ENCODE measurements at regions not wholly inside any gene's neighbourhood (a gene's known extent, or its start where the extent isn't known, plus 50 kb on each side); places are given as distances from the start of the nearest gene placed in this dataset.

- H3K36me3 Mint-ChIP-seq (ENCODE audit: unreplicated experiment): no peaks in the 10 kb centered on the region
- no peak for TF ChIP-seq CTCF (IDR thresholded peaks at IDR 0.05)
- no peaks in the 10 kb centered on the region for H3K4me1 Mint-ChIP-seq (ENCODE audit: unreplicated experiment)
- DNase-seq (ENCODE audit: extremely low spot score, unreplicated experiment): no peak
- H3K9me3 Mint-ChIP-seq (ENCODE audit: unreplicated experiment): peaks cover 11% of the 10 kb centered on the region
- no peak overlapping the region for H3K27ac Mint-ChIP-seq (ENCODE audit: unreplicated experiment)
- H3K4me3 Mint-ChIP-seq (ENCODE audit: unreplicated experiment): no peak overlapping the region
- no peaks in the 10 kb centered on the region for H3K27me3 Mint-ChIP-seq (ENCODE audit: unreplicated experiment)
Measured at GRCh38 chr13:72025836-72026235, 158.8 kb upstream of the DACH1 start.

DNA sequence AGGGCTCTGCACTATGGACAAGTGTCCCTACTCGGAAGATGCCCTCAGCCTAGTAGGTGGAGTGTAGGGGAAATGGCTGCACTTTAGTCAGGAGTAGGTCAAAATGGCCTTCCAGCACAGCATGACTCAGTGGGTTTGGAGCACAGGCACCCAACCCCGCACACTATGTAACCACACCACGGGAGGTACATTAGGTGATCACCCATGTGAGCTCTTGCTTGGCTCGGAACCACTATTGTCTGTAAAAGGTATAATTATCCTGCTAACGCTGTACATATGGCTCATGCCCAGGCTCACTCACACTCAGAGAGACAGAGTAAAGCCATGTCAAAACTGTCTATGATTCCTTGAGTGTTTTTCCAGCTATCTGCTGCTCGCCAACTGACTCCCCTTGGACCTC is 156.9 kb upstream of the DACH1 start:
- no peak overlapping the region for H3K27ac Mint-ChIP-seq (ENCODE audit: unreplicated experiment)
- H3K27me3 Mint-ChIP-seq (ENCODE audit: unreplicated experiment): no peaks in the 10 kb centered on the region
- H3K9me3 Mint-ChIP-seq (ENCODE audit: unreplicated experiment): no peaks in the 10 kb centered on the region
- no peaks in the 10 kb centered on the region for H3K36me3 Mint-ChIP-seq (ENCODE audit: unreplicated experiment)
- H3K4me3 Mint-ChIP-seq (ENCODE audit: unreplicated experiment): no peak overlapping the region
- H3K4me1 Mint-ChIP-seq (ENCODE audit: unreplicated experiment): no peaks in the 10 kb centered on the region
- no peak for DNase-seq (ENCODE audit: extremely low spot score, unreplicated experiment)
- TF ChIP-seq CTCF (IDR thresholded peaks at IDR 0.05): no peak

GRCh38 chr13:72005455-72005854 is 138.5 kb upstream of the DACH1 start:
- H3K4me1 Mint-ChIP-seq (ENCODE audit: unreplicated experiment): peaks cover 1% of the 10 kb centered on the region
- H3K4me3 Mint-ChIP-seq (ENCODE audit: unreplicated experiment): no peak overlapping the region
- no peak overlapping the region for H3K27ac Mint-ChIP-seq (ENCODE audit: unreplicated experiment)
- no peaks in the 10 kb centered on the region for H3K9me3 Mint-ChIP-seq (ENCODE audit: unreplicated experiment)
- no peak for DNase-seq (ENCODE audit: extremely low spot score, unreplicated experiment)
- no peaks in the 10 kb centered on the region for H3K27me3 Mint-ChIP-seq (ENCODE audit: unreplicated experiment)
- no peak for TF ChIP-seq CTCF (IDR thresholded peaks at IDR 0.05)
- no peaks in the 10 kb centered on the region for H3K36me3 Mint-ChIP-seq (ENCODE audit: unreplicated experiment)

- no peak overlapping the region for H3K27ac Mint-ChIP-seq (ENCODE audit: unreplicated experiment)
- H3K36me3 Mint-ChIP-seq (ENCODE audit: unreplicated experiment): no peaks in the 10 kb centered on the region
- no peaks in the 10 kb centered on the region for H3K9me3 Mint-ChIP-seq (ENCODE audit: unreplicated experiment)
- no peaks in the 10 kb centered on the region for H3K27me3 Mint-ChIP-seq (ENCODE audit: unreplicated experiment)
- no peak overlapping the region for H3K4me3 Mint-ChIP-seq (ENCODE audit: unreplicated experiment)
- H3K4me1 Mint-ChIP-seq (ENCODE audit: unreplicated experiment): peaks cover 1% of the 10 kb centered on the region
- no peak for TF ChIP-seq CTCF (IDR thresholded peaks at IDR 0.05)
- no peak for DNase-seq (ENCODE audit: extremely low spot score, unreplicated experiment)
Measured at GRCh38 chr13:72004784-72005374, 137.9 kb upstream of the DACH1 start.

- TF ChIP-seq CTCF (IDR thresholded peaks at IDR 0.05): no peak
- no peaks in the 10 kb centered on the region for H3K27me3 Mint-ChIP-seq (ENCODE audit: unreplicated experiment)
- DNase-seq (ENCODE audit: extremely low spot score, unreplicated experiment): no peak
- peaks cover 2% of the 10 kb centered on the region for H3K9me3 Mint-ChIP-seq (ENCODE audit: unreplicated experiment)
- no peak overlapping the region for H3K4me3 Mint-ChIP-seq (ENCODE audit: unreplicated experiment)
- no peaks in the 10 kb centered on the region for H3K36me3 Mint-ChIP-seq (ENCODE audit: unreplicated experiment)
- H3K27ac Mint-ChIP-seq (ENCODE audit: unreplicated experiment): no peak overlapping the region
- peaks cover 1% of the 10 kb centered on the region for H3K4me1 Mint-ChIP-seq (ENCODE audit: unreplicated experiment)
Measured at GRCh38 chr13:72004246-72004645, 137.2 kb upstream of the DACH1 start.

Data from osteocyte (in vitro differentiated cells).